GM18951 (cell line): ENCODE measurements at regions not wholly inside any gene's neighbourhood (a gene's known extent, or its start where the extent isn't known, plus 50 kb on each side); places are given as distances from the start of the nearest gene placed in this dataset.
"Not testable (repeated sequence)": the region's sequence is repeated elsewhere in the genome, so short reads cannot be mapped to it uniquely, and the experiment has no call there.

Experiments
- POLR2A ChIP-seq: IDR thresholded peaks from 4 replicates; pipeline ENCODE4 v1.6.1; 2011; ENCODE audit warnings: mild to moderate bottlenecking; ENCODE audit not compliant: insufficient read length, insufficient read depth; ENCODE audit errors: extremely low read depth
- in situ Hi-C: fragments of 300-500 bp; cut with MboI; formaldehyde crosslinking; loops from one replicate; pipeline ENCODE4 v1.12.0; 2022; ENCODE audit warnings: low sequenced_read_pairs, mixed read lengths, inconsistent platforms; ENCODE audit not compliant: unreplicated experiment

- in situ Hi-C loops, result no loop called here
- no peak for TF ChIP-seq POLR2A
Measured at GRCh38 chr7:91344911-91345310, 80.7 kb downstream of the FZD1 start.

GRCh38 chr7:91345449-91345848, 81.2 kb downstream of the FZD1 start:
- in situ Hi-C loops, result no loop called here
- TF ChIP-seq POLR2A, result no peak

- in situ Hi-C loops, result no loop called here
- no peak for TF ChIP-seq POLR2A
Measured at GRCh38 chr7:91346426-91346825, 82.2 kb downstream of the FZD1 start.

GRCh38 chr7:91347290-91347689, 83.1 kb downstream of the FZD1 start:
- TF ChIP-seq POLR2A, result no peak
- in situ Hi-C loops, result no loop called here

GRCh38 chr7:91348711-91349110, 84.5 kb downstream of the FZD1 start:
- TF ChIP-seq POLR2A, result no peak

GRCh38 chr7:91351374-91351773, 87.1 kb downstream of the FZD1 start:
- in situ Hi-C loops, result no loop called here
- no peak for TF ChIP-seq POLR2A

More at GRCh38 chr7:91348711-91349110, 84.5 kb downstream of the FZD1 start:
- in situ Hi-C loops, result no loop called here

- in situ Hi-C loops, result no loop called here
Measured at GRCh38 chr7:91352091-91352490, 87.9 kb downstream of the FZD1 start.

GRCh38 chr7:91353848-91354247, 89.6 kb downstream of the FZD1 start:
- in situ Hi-C loops, result no loop called here
- no peak for TF ChIP-seq POLR2A

More at GRCh38 chr7:91352091-91352490, 87.9 kb downstream of the FZD1 start:
- TF ChIP-seq POLR2A, result no peak

- TF ChIP-seq POLR2A, result no peak
- in situ Hi-C loops, result no loop called here
Measured at GRCh38 chr7:91355695-91356435, 91.6 kb downstream of the FZD1 start.

- in situ Hi-C loops, result no loop called here
- TF ChIP-seq POLR2A, result no peak
Measured at GRCh38 chr7:91356915-91357314, 92.7 kb downstream of the FZD1 start.

- no peak for TF ChIP-seq POLR2A
- in situ Hi-C loops, result no loop called here
Measured at GRCh38 chr7:91357379-91357778, 93.1 kb downstream of the FZD1 start.

- TF ChIP-seq POLR2A, result no peak
- in situ Hi-C loops, result no loop called here
Measured at GRCh38 chr7:91357901-91358300, 93.7 kb downstream of the FZD1 start.

- in situ Hi-C loops, result no loop called here
- TF ChIP-seq POLR2A, result no peak
Measured at GRCh38 chr7:91358303-91358702, 94.1 kb downstream of the FZD1 start.

GRCh38 chr7:91365097-91365496, 100.9 kb downstream of the FZD1 start:
- in situ Hi-C loops, result not testable (repeated sequence)

GRCh38 chr7:91366091-91366490, 101.9 kb downstream of the FZD1 start:
- TF ChIP-seq POLR2A, result no peak
- in situ Hi-C loops, result no loop called here
